Fibroblast of the aortic adventitia (primary cell): ENCODE measurements at regions not wholly inside any gene's neighbourhood (a gene's known extent, or its start where the extent isn't known, plus 50 kb on each side); places are given as distances from the start of the nearest gene placed in this dataset.

ENCODE experiments used
- DNase-seq: peaks from one replicate; pipeline ENCODE4 v3.0.0-alpha.2; 2010; ENCODE audit warnings: low read depth
- H3K4me3 ChIP-seq: 2 replicates; pipeline ENCODE4 v1.5.1; 2011; ENCODE audit warnings: low read depth, mild to moderate bottlenecking, control low read depth, low read length, moderate library complexity
- CTCF ChIP-seq: IDR thresholded peaks from 2 replicates; pipeline ENCODE4 v1.5.1; 2011; ENCODE audit warnings: mild to moderate bottlenecking, low read length, control low read depth, inconsistent platforms; ENCODE audit not compliant: insufficient read depth

- no peak overlapping the region for H3K4me3 ChIP-seq
- no peak for TF ChIP-seq CTCF
- no peak for DNase-seq
These were observed 1039.5 kb upstream of the SORCS1 start for GRCh38 chr10:108203905-108204527.

- H3K4me3 ChIP-seq = no peak overlapping the region
- DNase-seq = no peak
- TF ChIP-seq CTCF = no peak
These were observed 1023.0 kb upstream of the SORCS1 start for GRCh38 chr10:108187408-108188012.

- no peak for TF ChIP-seq CTCF
- DNase-seq = no peak
- H3K4me3 ChIP-seq = no peak overlapping the region
These were observed 1019.6 kb upstream of the SORCS1 start for GRCh38 chr10:108184114-108184513.

- no peak for TF ChIP-seq CTCF
- DNase-seq = no peak
These were observed 1016.4 kb upstream of the SORCS1 start for GRCh38 chr10:108180878-108181277.

GRCh38 chr10:108169846-108170245 lies 1005.3 kb upstream of the SORCS1 start:
- H3K4me3 ChIP-seq = no peak overlapping the region
- no peak for DNase-seq
- no peak for TF ChIP-seq CTCF

More at GRCh38 chr10:108180878-108181277, 1016.4 kb upstream of the SORCS1 start:
- H3K4me3 ChIP-seq = no peak overlapping the region

- H3K4me3 ChIP-seq = no peak overlapping the region
- DNase-seq = no peak
- TF ChIP-seq CTCF = no peak
These were observed 1003.3 kb upstream of the SORCS1 start for GRCh38 chr10:108167766-108168165.
